NCI-H2227 treated with DMSO at 0.1 percent for 48 hours (cell line): ENCODE measurements at regions not wholly inside any gene's neighbourhood (a gene's known extent, or its start where the extent isn't known, plus 50 kb on each side); places are given as distances from the start of the nearest gene placed in this dataset.

ENCODE experiments used
- DNase-seq: peaks from one replicate; lab custom pipeline; 2025; lab: John Stamatoyannopoulos, UW

GRCh38 chr7:91633013-91633441 is 247.5 kb downstream of the MTERF1 start:
- DNase-seq = no peak

GRCh38 chr7:91634485-91635177 is 245.9 kb downstream of the MTERF1 start:
- DNase-seq = no peak

GRCh38 chr7:91636129-91636724 is 244.3 kb downstream of the MTERF1 start:
- DNase-seq = no peak

- no peak for DNase-seq
Observed at GRCh38 chr7:91636728-91637127, 243.8 kb downstream of the MTERF1 start.

GRCh38 chr7:91644256-91644655 is 236.2 kb downstream of the MTERF1 start:
- no peak for DNase-seq

GRCh38 chr7:91645542-91645941 is 235.0 kb downstream of the MTERF1 start:
- no peak for DNase-seq

GRCh38 chr7:91651986-91652385 is 228.5 kb downstream of the MTERF1 start:
- DNase-seq = no peak

GRCh38 chr7:91653286-91653685 is 227.2 kb downstream of the MTERF1 start:
- no peak for DNase-seq

GRCh38 chr7:91655656-91656055 is 224.8 kb downstream of the MTERF1 start:
- no peak for DNase-seq

- DNase-seq = no peak
Observed at GRCh38 chr7:91656541-91657482, 223.7 kb downstream of the MTERF1 start.

- DNase-seq = no peak
Observed at GRCh38 chr7:91657483-91658071, 222.9 kb downstream of the MTERF1 start.

GRCh38 chr7:91659096-91659495 is 221.4 kb downstream of the MTERF1 start:
- DNase-seq = no peak

- no peak for DNase-seq
Observed at GRCh38 chr7:91660734-91661356, 219.7 kb downstream of the MTERF1 start.

GRCh38 chr7:91661727-91662126 is 218.8 kb downstream of the MTERF1 start:
- DNase-seq = no peak

- no peak for DNase-seq
Observed at GRCh38 chr7:91668217-91668616, 212.3 kb downstream of the MTERF1 start.

GRCh38 chr7:91671245-91671644 is 209.3 kb downstream of the MTERF1 start:
- DNase-seq = no peak

GRCh38 chr7:91674470-91674869 is 206.0 kb downstream of the MTERF1 start:
- no peak for DNase-seq

GRCh38 chr7:91681718-91682117 is 198.8 kb downstream of the MTERF1 start:
- DNase-seq = no peak

GRCh38 chr7:91683823-91684222 is 196.7 kb downstream of the MTERF1 start:
- DNase-seq = no peak

GRCh38 chr7:91685544-91685943 is 195.0 kb downstream of the MTERF1 start:
- DNase-seq = no peak

GRCh38 chr7:91690541-91691070 is 189.9 kb downstream of the MTERF1 start:
- no peak for DNase-seq

GRCh38 chr7:91691865-91692264 is 188.6 kb downstream of the MTERF1 start:
- DNase-seq = no peak
